Prostate gland (tissue), 2 donors: ENCODE measurements at regions not wholly inside any gene's neighbourhood (a gene's known extent, or its start where the extent isn't known, plus 50 kb on each side); places are given as distances from the start of the nearest gene placed in this dataset.

ENCODE experiments used
- POLR2A ChIP-seq: fragments of 450-650 bp; IDR thresholded peaks from one replicate; pipeline ENCODE4 v1.6.1; 2016; ENCODE audit warnings: antibody characterized with exemption, mild to moderate bottlenecking
- TF ChIP-seq, protein P1 (sequence below), 4 experiments: fragments of 200-600 bp in 2 of 4; fragments of 450-650 bp in 2 of 4; sonication (generic) in 2 of 4; IDR thresholded peaks; 1 replicate in 3 of 4; 2 replicates in 1 of 4; pipeline ENCODE4 v1.5.1; 2016 to 2019; ENCODE audit warnings: antibody characterized with exemption in 4 of 4, mild to moderate bottlenecking in 2 of 4, moderate library complexity in 2 of 4

GRCh38 chr2:18971069-18971378 is 381.7 kb upstream of the NT5C1B start:
- no peak for TF ChIP-seq POLR2A
- TF ChIP-seq, protein P1, sequence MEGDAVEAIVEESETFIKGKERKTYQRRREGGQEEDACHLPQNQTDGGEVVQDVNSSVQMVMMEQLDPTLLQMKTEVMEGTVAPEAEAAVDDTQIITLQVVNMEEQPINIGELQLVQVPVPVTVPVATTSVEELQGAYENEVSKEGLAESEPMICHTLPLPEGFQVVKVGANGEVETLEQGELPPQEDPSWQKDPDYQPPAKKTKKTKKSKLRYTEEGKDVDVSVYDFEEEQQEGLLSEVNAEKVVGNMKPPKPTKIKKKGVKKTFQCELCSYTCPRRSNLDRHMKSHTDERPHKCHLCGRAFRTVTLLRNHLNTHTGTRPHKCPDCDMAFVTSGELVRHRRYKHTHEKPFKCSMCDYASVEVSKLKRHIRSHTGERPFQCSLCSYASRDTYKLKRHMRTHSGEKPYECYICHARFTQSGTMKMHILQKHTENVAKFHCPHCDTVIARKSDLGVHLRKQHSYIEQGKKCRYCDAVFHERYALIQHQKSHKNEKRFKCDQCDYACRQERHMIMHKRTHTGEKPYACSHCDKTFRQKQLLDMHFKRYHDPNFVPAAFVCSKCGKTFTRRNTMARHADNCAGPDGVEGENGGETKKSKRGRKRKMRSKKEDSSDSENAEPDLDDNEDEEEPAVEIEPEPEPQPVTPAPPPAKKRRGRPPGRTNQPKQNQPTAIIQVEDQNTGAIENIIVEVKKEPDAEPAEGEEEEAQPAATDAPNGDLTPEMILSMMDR (IDR thresholded peaks at IDR 0.05): no peak
